Esophagus squamous epithelium (tissue), 4 donors: ENCODE measurements at regions not wholly inside any gene's neighbourhood (a gene's known extent, or its start where the extent isn't known, plus 50 kb on each side); places are given as distances from the start of the nearest gene placed in this dataset.

ENCODE experiments used
- POLR2A ChIP-seq, 4 donors: fragments of 450-650 bp; IDR thresholded peaks; one replicate each; pipeline ENCODE4 v1.6.1; 2017; ENCODE audit warnings: antibody characterized with exemption in 4 of 4, mild to moderate bottlenecking in 4 of 4, moderate library complexity in 3 of 4
- TF ChIP-seq, protein P1 (sequence below), 6 experiments: fragments of 450-650 bp in 4 of 6; fragments of 200-600 bp in 2 of 6; sonication (generic) in 2 of 6; IDR thresholded peaks; one replicate each; pipeline ENCODE4 v1.5.1; 2016 to 2019; ENCODE audit warnings: antibody characterized with exemption in 6 of 6, mild to moderate bottlenecking in 4 of 6, moderate library complexity in 4 of 6

DNA sequence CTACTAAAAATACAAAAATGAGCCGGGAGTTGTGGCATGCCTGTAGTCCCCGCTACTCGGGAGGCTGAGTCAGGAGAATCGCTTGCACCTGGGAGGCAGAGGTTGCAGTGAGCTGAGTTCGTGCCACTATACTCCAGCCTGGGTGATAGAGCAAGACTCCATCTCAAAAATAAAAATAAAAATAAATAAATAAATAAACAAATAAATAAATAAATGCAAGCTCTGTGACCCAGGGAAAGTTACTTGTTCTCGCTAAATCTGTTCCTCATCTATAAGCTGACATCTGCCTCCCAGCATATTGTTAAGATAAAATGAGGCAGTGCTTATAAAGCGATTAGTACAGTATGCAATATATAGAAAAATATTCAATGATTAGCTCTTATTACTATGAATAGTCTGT is 56.4 kb upstream of the STK38L start:
- TF ChIP-seq, protein P1, sequence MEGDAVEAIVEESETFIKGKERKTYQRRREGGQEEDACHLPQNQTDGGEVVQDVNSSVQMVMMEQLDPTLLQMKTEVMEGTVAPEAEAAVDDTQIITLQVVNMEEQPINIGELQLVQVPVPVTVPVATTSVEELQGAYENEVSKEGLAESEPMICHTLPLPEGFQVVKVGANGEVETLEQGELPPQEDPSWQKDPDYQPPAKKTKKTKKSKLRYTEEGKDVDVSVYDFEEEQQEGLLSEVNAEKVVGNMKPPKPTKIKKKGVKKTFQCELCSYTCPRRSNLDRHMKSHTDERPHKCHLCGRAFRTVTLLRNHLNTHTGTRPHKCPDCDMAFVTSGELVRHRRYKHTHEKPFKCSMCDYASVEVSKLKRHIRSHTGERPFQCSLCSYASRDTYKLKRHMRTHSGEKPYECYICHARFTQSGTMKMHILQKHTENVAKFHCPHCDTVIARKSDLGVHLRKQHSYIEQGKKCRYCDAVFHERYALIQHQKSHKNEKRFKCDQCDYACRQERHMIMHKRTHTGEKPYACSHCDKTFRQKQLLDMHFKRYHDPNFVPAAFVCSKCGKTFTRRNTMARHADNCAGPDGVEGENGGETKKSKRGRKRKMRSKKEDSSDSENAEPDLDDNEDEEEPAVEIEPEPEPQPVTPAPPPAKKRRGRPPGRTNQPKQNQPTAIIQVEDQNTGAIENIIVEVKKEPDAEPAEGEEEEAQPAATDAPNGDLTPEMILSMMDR (IDR thresholded peaks at IDR 0.05), result no peak
- TF ChIP-seq POLR2A (IDR thresholded peaks at IDR 0.05), result no peak
